PFSK-1 (cell line): ENCODE measurements at regions not wholly inside any gene's neighbourhood (a gene's known extent, or its start where the extent isn't known, plus 50 kb on each side); places are given as distances from the start of the nearest gene placed in this dataset.

Source experiments
- FOXP2 ChIP-seq: optimal IDR thresholded peaks from 2 replicates; pipeline ENCODE3; 2011; ENCODE audit warnings: borderline replicate concordance, control low read depth, inconsistent platforms; ENCODE audit not compliant: insufficient read depth; ENCODE audit errors: extremely low read length, extremely low read depth
- POLR2AphosphoS5 ChIP-seq: IDR thresholded peaks from 2 replicates; pipeline ENCODE4 v1.6.1; 2012; ENCODE audit warnings: low read depth, mild to moderate bottlenecking, control low read depth, low read length, moderate library complexity

DNA sequence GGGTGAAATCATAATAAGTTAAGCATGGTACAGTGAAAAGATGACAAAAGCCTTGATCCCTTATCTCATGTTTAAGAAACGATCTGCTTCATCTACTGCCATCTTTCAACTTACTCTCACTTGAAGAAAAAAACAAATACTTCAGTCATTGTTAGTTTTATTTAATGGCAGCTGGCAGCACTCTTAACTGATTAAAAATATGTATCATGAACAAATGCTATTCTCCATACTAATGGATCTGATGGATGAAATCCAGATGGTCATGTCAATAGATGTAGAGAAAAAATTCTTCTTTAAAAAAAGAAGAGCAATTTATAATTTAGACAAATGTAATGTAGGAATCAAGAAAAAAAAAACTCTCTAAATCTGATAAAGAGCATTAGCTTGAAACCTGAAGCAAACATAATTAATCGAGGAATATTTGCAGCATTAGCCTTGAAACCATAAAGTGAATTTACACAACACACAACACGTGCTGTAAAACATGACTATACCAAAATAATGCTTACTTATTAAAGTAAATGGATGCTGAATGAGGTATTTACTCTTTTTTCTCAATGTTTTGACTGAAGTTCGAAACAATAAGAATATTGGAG lies 579.0 kb upstream of the ADAMTS5 start:
- no peak for TF ChIP-seq POLR2AphosphoS5
- TF ChIP-seq FOXP2, result no peak
